NOMO-1 treated with DMSO at 0.1 percent for 48 hours (cell line): ENCODE measurements at regions not wholly inside any gene's neighbourhood (a gene's known extent, or its start where the extent isn't known, plus 50 kb on each side); places are given as distances from the start of the nearest gene placed in this dataset.
"Not testable (repeated sequence)": the region's sequence is repeated elsewhere in the genome, so short reads cannot be mapped to it uniquely, and the experiment has no call there.

ENCODE experiments used
- DNase-seq: peaks from one replicate; lab custom pipeline; 2025; ENCODE audit not compliant: unreplicated experiment; lab: John Stamatoyannopoulos, UW

DNA sequence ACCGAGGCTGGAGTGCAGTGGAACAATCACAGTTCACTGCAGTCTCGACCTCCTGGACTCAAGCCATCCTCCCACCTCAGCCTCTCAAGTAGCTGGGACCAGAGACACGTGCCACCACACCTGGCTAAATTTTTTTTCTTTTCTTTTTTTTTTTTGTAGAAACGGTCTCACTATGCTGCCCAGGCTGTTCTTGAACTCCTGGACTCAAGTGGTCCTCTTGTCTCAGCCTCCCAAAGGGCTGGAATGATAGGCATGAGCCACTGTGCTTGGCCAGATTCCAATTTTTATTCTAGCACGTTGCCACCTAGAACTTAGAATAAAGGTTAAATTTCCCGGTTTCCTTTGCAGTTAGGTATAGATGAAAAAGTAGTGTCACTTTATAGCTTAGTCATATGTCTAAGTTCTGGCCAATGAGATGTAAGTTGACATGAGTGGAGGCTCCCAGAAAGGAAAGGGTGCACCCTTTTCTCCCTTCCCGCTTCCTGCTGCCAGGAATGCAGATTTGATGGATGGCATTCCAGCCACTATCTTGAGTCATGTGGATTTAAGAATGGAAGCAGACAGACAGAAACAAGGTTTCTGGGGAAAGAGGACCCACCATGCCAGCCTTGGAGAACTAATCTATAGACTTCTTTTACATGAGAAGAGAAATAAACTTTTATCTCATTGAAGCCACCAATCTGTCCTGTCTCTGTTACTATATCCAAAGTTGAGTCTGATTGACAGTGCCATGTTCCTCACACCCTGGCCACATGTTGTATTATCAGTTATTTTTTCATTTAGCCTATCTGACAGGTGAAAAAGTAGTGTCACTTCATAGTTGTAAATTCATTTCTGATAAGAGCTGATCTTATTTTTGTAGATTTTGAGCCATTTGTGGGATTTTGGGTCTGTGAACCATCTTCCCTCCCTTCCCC, 60.6 kb upstream of the NCOA3 start:
- DNase-seq, result no peak

DNA sequence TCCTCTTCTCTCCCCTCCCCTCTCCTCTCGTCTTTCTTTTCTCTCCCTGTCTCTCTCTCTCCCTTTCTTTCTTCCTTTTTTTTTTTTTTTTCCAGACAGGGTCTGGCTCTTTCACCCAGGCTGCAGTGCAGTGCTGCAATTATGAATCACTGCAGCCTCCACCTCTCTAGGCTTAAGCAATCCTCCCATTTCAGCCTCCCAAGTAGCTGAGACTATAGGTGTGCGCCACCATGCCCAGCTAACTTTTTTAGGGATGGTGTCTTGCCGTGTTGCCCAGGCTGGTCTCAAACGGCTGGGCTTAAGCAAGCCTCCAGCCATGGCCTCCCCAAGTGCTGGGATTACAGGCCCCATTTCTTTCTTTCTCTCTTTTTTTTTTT, 59.9 kb upstream of the NCOA3 start:
- DNase-seq, result no peak

DNA sequence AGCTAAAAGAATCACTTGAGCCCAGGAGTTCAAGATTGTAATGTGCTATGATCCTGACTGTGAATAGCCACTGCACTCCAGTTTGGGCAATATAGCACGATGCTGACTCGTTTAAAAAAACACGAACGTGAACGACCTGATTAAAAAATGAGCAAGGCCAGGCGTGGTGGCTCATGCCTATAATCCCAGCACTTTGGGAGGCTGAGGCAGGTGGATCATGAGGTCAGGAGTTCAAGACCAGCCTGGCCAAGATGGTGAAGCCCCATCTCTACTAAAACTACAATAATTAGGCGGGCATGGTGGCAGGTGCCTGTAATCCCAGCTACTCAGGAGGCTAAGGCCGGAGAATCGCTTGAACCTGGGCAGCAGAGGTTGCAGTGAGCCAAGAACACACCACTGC, 58.6 kb upstream of the NCOA3 start:
- DNase-seq, result not testable (repeated sequence)

DNA sequence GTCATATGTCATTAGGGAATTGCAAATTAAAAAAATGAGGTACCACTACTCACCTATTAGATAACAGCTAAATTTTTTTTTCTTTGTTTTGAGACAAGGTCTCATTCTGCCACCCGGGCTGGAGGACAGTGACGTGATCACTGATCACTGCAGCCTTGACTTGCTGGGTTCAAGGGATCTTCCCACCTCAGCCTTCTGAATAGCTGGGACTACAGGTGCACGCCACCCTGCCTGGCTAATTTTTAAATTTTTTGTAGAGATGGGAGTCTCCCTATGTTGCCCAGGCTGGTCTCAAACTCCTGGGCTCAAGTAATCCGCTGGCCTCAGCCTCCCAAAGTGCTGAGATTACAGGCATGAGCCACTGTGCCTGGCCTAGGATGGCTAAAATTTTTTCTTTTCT, 57.1 kb upstream of the NCOA3 start:
- no peak for DNase-seq

DNA sequence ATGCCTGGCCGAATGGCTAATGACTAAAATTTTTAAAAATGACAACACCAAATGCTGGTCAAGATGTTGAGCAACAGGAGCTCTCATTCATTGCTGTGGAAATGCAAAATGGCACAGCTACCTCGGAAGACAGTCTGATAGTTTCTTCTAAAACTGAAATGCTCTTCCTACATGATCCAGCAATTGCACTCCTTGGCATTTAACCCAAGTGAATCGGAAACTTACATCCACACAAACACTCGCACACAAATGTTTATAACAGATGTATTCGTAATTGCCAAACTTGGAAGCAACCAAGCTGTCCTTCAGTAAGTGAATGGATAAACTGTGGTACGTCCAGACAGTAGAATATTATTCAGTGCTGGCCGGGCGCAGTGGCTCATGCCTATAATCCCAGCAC, 56.4 kb upstream of the NCOA3 start:
- DNase-seq, result no peak

DNA sequence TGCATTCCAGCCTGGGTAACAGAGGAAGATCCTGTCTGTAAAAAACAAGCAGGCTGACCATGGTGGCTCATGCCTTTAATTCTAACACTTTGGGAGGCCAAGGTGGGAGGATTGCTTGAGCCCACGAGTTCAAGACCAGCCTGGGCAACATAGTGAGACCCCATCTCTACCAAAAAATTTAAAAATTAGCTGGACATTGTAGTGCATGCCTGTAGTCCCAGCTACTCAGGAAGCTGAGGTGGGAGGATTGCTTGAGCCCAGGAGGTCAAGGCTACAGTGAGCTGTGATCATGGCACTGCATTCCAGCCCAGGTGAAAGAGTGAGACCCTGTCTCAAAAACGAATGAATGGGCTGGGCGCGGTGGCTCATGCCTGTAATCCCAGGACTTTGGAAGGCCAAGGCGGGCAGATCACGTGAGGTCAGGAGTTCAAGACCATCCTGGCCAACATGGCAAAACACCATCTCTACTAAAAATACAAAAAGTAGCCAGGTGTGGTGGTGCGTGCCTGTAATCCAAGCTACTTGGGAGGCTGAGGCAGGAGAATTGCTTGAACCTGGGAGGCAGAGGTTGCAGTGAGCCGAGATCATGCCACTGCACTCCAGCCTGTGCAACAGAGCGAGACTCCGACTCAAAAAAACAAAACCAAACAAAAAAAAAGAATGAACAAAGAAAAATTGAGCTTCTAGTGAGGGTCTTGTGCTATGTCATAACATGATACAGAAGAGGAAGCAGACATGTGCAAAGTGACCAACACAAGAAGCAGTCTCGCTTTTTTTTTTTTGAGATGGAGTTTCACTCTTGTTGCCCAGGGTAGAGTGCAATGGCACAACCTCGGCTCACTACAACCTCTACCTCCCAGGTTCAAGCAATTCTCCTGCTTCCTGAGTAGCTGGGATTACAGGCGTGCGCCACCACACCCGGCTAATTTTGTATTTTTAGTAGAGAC, 54.1 kb upstream of the NCOA3 start:
- not testable (repeated sequence) for DNase-seq

DNA sequence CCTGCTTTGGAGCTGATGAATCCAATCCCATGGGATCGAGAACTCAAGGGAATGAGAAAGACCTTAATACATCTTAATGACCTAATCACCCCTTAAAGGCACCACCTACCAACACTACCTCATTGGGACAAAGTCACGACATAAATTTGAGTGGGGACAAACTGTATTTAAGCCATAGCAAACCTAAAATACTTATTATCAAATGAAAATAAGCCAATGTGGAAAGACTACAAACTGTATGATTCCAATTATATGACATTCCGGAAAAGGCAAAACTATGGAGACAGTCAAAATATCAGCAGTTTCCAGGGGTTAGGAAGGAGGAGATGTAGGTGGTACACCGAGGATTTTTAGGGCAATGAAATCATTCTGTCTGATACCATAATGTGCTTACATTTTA, 53.3 kb upstream of the NCOA3 start:
- no peak for DNase-seq

DNA sequence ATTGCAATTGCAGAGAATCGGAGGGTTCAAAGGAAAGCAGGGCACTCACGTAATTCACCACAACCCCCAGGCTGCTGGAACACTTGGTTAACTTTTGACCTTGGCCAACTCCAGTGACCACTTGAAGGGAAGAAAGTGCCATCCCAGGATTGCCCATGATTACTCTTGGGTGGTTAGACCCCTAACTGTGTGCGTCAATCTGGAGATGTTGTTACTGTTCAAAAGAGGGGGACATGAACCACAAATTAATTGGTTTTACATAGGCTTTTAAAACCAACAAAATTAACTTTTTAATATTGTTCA, 50.1 kb upstream of the NCOA3 start:
- DNase-seq, result no peak
